Left lung (tissue), 4 donors: ENCODE measurements at regions not wholly inside any gene's neighbourhood (a gene's known extent, or its start where the extent isn't known, plus 50 kb on each side); places are given as distances from the start of the nearest gene placed in this dataset.

Experiments used
- ATAC-seq: fragments of 200-7000 bp; cut with Tn5 transposase; one replicate; pipeline ENCODE4 v1.9.1; 2020; ENCODE audit warnings: moderate library complexity
- DNase-seq, 4 donors: peaks; one replicate each; pipeline ENCODE4 v3.0.0-alpha.2; 2013 to 2020
- H3K27ac ChIP-seq, 2 donors: fragments of 200-600 bp; sonication (generic) in 1 of 2; one replicate each; pipeline versions ENCODE4 v1.5.0 to v1.8.0; 2020 to 2021
- H3K27me3 ChIP-seq, 2 donors: fragments of 200-600 bp; sonication (generic) in 1 of 2; one replicate each; pipeline versions ENCODE4 v1.5.0 to v1.8.0; 2020 to 2021
- H3K36me3 ChIP-seq, 2 donors: fragments of 200-600 bp; sonication (generic) in 1 of 2; one replicate each; pipeline versions ENCODE4 v1.5.0 to v1.8.0; 2020 to 2021
- H3K4me1 ChIP-seq, 2 donors: fragments of 200-600 bp; one replicate each; pipeline ENCODE4 v1.8.0; 2021
- H3K4me3 ChIP-seq, 2 donors: fragments of 200-600 bp; sonication (generic) in 1 of 2; one replicate each; pipeline versions ENCODE4 v1.5.0 to v1.8.0; 2020 to 2021; ENCODE audit warnings: mild to moderate bottlenecking in 1 of 2
- H3K9me3 ChIP-seq, 2 donors: fragments of 200-600 bp; sonication (generic) in 1 of 2; one replicate each; pipeline versions ENCODE4 v1.5.0 to v1.8.0; 2020 to 2021
- CTCF ChIP-seq, 2 donors: fragments of 200-600 bp; sonication (generic) in 1 of 2; IDR thresholded peaks; one replicate each; pipeline versions ENCODE4 v1.5.0 to v1.8.0; 2021; ENCODE audit warnings: antibody characterized with exemption in 2 of 2
- intact Hi-C, 2 donors: fragments of 100-400 bp; cut with DNase I; formaldehyde crosslinking; loops; one replicate each; pipeline versions ENCODE4 v1.11.2 to v1.14.2; 2022
- donor health status: DM: no; HTN: yes; CAD: no.
- donor health status: DM: no; HTN: no; CAD: no.

- peak; percentile 37 for ATAC-seq
- H3K9me3 ChIP-seq: no peaks in the 10 kb centered on the region
- intact Hi-C loops: no loop called here
- no peaks in the 10 kb centered on the region for H3K27me3 ChIP-seq
- DNase-seq: peak in 1 of 4 donors; percentile 3
- H3K36me3 ChIP-seq: peaks cover 0 to 6% of the 10 kb centered on the region in 2 donors
- H3K4me1 ChIP-seq: no peaks in the 10 kb centered on the region
- no peak for TF ChIP-seq CTCF (IDR thresholded peaks at IDR 0.05)
- H3K27ac ChIP-seq: no peak overlapping the region
- no peak overlapping the region for H3K4me3 ChIP-seq
Observed at GRCh38 chrX:74231625-74232024, 72.4 kb upstream of the ZCCHC13 start.

GRCh38 chrX:74230094-74230493, 73.9 kb upstream of the ZCCHC13 start:
- peaks cover 0 to 11% of the 10 kb centered on the region in 2 donors for H3K36me3 ChIP-seq
- ATAC-seq: no peak
- no peaks in the 10 kb centered on the region for H3K27me3 ChIP-seq
- H3K9me3 ChIP-seq: no peaks in the 10 kb centered on the region
- no peak for TF ChIP-seq CTCF (IDR thresholded peaks at IDR 0.05)
- no peaks in the 10 kb centered on the region for H3K4me1 ChIP-seq
- H3K4me3 ChIP-seq: no peak overlapping the region
- DNase-seq: no peak
- no peak overlapping the region for H3K27ac ChIP-seq
- intact Hi-C loops: no loop called here

GRCh38 chrX:74225111-74225510, 78.9 kb upstream of the ZCCHC13 start:
- H3K27ac ChIP-seq: no peak overlapping the region
- TF ChIP-seq CTCF (IDR thresholded peaks at IDR 0.05): no peak
- H3K4me1 ChIP-seq: no peaks in the 10 kb centered on the region
- no peak overlapping the region for H3K4me3 ChIP-seq
- no peaks in the 10 kb centered on the region for H3K9me3 ChIP-seq
- DNase-seq (no peak), ATAC-seq (no peak)
- H3K36me3 ChIP-seq: peaks cover 0 to 17% of the 10 kb centered on the region in 2 donors
- peaks cover 0 to 5% of the 10 kb centered on the region in 2 donors for H3K27me3 ChIP-seq
- intact Hi-C loops: no loop called here

- TF ChIP-seq CTCF (IDR thresholded peaks at IDR 0.05): no peak
- Histone ChIP-seq H3K4me1 (no peaks in the 10 kb centered on the region), H3K27me3 (peaks cover 0 to 5% of the 10 kb centered on the region in 2 donors), H3K27ac (no peak overlapping the region), H3K9me3 (no peaks in the 10 kb centered on the region), H3K4me3 (no peak overlapping the region), H3K36me3 (peaks cover 0 to 26% of the 10 kb centered on the region in 2 donors)
- no peak for ATAC-seq
- DNase-seq: no peak
- intact Hi-C loops: no loop called here
Observed at GRCh38 chrX:74220277-74220676, 83.7 kb upstream of the ZCCHC13 start.

GRCh38 chrX:74218895-74219294, 85.1 kb upstream of the ZCCHC13 start:
- TF ChIP-seq CTCF (IDR thresholded peaks at IDR 0.05): no peak
- H3K27me3 ChIP-seq: peaks cover 0 to 5% of the 10 kb centered on the region in 2 donors
- H3K4me3 ChIP-seq: no peak overlapping the region
- no peaks in the 10 kb centered on the region for H3K9me3 ChIP-seq
- intact Hi-C loops: no loop called here
- peaks cover 0 to 25% of the 10 kb centered on the region in 2 donors for H3K36me3 ChIP-seq
- no peaks in the 10 kb centered on the region for H3K4me1 ChIP-seq
- DNase-seq (no peak), ATAC-seq (no peak)
- H3K27ac ChIP-seq: no peak overlapping the region
